ENCODE measurements at regions not wholly inside any gene's neighbourhood (a gene's known extent, or its start where the extent isn't known, plus 50 kb on each side); places are given as distances from the start of the nearest gene placed in this dataset.
A peak's percentile ranks its signal among the peaks of the same experiment; 100 is the strongest.

DNA sequence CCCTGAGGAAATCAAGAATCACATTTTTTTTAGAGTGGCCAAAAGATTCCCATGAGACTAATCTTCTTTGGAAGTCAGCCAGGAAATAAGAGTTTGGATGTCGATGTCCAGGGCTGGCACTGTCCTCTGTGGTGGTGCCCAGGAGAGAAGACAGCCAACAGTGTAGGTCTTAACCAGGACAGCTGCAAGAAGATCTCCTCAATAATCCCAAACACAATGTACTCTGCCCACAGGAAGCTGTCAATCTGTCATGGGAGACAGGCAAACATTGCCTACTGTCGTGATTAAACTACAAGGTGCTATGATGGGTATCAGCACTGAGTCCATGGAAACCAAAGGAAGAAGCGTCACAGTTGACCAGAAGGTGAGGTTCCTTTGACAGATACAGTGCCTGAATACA lies 174.1 kb downstream of the PIK3R1 start:
- no peak for ATAC-seq
- no peak overlapping the region for H3K4me3 Mint-ChIP-seq
- no peaks in the 10 kb centered on the region for H3K27me3 Mint-ChIP-seq
- H3K4me1 Mint-ChIP-seq = peaks cover 5% of the 10 kb centered on the region
- no peaks in the 10 kb centered on the region for H3K36me3 Mint-ChIP-seq
- H3K27ac Mint-ChIP-seq = no peak overlapping the region
- H3K9me3 Mint-ChIP-seq = peaks cover 4% of the 10 kb centered on the region

GRCh38 chr5:68392617-68393016 lies 177.1 kb downstream of the PIK3R1 start:
- Mint-ChIP-seq H3K9me3 (peaks cover 6% of the 10 kb centered on the region), H3K4me1 (peaks cover 5% of the 10 kb centered on the region), H3K27ac (no peak overlapping the region), H3K36me3 (no peaks in the 10 kb centered on the region), H3K27me3 (no peaks in the 10 kb centered on the region), H3K4me3 (no peak overlapping the region)
- ATAC-seq = no peak

GRCh38 chr5:68395302-68395701 lies 179.7 kb downstream of the PIK3R1 start:
- Mint-ChIP-seq H3K4me1 (peaks cover 5% of the 10 kb centered on the region), H3K4me3 (no peak overlapping the region), H3K36me3 (no peaks in the 10 kb centered on the region), H3K9me3 (peaks cover 6% of the 10 kb centered on the region), H3K27ac (no peak overlapping the region), H3K27me3 (no peaks in the 10 kb centered on the region)
- no peak for ATAC-seq

GRCh38 chr5:68395926-68396511 lies 180.5 kb downstream of the PIK3R1 start:
- H3K9me3 Mint-ChIP-seq = peaks cover 6% of the 10 kb centered on the region
- no peak overlapping the region for H3K4me3 Mint-ChIP-seq
- peaks cover 5% of the 10 kb centered on the region for H3K4me1 Mint-ChIP-seq
- H3K27me3 Mint-ChIP-seq = no peaks in the 10 kb centered on the region
- no peak overlapping the region for H3K27ac Mint-ChIP-seq
- ATAC-seq = no peak
- no peaks in the 10 kb centered on the region for H3K36me3 Mint-ChIP-seq

- Mint-ChIP-seq H3K9me3 (peaks cover 6% of the 10 kb centered on the region), H3K4me3 (no peak overlapping the region), H3K36me3 (no peaks in the 10 kb centered on the region), H3K27ac (no peak overlapping the region), H3K27me3 (no peaks in the 10 kb centered on the region), H3K4me1 (peaks cover 5% of the 10 kb centered on the region)
- no peak for ATAC-seq
Observed at GRCh38 chr5:68396722-68397121, 181.2 kb downstream of the PIK3R1 start.

DNA sequence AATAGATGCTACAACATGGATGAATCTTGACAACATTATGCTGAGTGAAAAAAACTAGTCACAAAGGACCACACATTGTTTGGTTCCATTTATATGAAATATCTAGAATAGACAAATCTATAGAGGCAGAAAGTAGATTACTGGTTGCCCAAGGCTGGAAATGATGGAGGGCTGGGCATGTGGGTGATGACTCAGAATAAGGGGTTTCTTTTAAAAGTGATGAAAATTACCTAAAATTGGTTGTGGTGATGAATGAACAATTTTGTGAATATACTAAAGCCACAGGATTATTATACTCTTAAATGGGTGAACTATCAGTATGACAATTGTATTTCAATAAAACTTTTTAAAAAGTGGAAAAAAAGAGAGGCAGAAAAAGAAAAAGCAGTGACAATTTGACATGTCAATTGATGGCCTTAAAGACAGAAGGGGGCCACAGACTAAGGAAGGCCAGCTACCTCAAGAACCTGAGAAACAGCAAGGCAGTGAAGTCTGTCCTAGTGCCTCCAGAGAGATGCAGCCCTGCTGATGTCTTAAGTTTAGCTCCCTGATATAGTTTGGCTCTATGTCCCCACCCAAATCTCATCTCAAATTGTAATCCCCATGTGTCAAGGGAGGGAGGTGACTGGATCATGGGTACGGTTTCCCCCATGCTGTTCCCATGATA lies 182.7 kb downstream of the PIK3R1 start:
- Mint-ChIP-seq H3K27me3 (no peaks in the 10 kb centered on the region), H3K9me3 (peaks cover 3% of the 10 kb centered on the region), H3K36me3 (no peaks in the 10 kb centered on the region), H3K4me1 (no peaks in the 10 kb centered on the region), H3K27ac (no peak overlapping the region), H3K4me3 (no peak overlapping the region)
- ATAC-seq = no peak

GRCh38 chr5:68403301-68403700 lies 187.7 kb downstream of the PIK3R1 start:
- H3K36me3 Mint-ChIP-seq = no peaks in the 10 kb centered on the region

GRCh38 chr5:68404246-68404645 lies 188.7 kb downstream of the PIK3R1 start:
- H3K9me3 Mint-ChIP-seq = no peaks in the 10 kb centered on the region
- H3K27ac Mint-ChIP-seq = no peak overlapping the region
- H3K4me3 Mint-ChIP-seq = no peak overlapping the region
- ATAC-seq = no peak
- no peaks in the 10 kb centered on the region for H3K36me3 Mint-ChIP-seq
- peaks cover 16% of the 10 kb centered on the region for H3K4me1 Mint-ChIP-seq
- no peaks in the 10 kb centered on the region for H3K27me3 Mint-ChIP-seq

More at GRCh38 chr5:68403301-68403700, 187.7 kb downstream of the PIK3R1 start:
- H3K27me3 Mint-ChIP-seq = no peaks in the 10 kb centered on the region
- H3K4me3 Mint-ChIP-seq = no peak overlapping the region
- H3K9me3 Mint-ChIP-seq = no peaks in the 10 kb centered on the region
- H3K27ac Mint-ChIP-seq = no peak overlapping the region
- peaks cover 16% of the 10 kb centered on the region for H3K4me1 Mint-ChIP-seq
- ATAC-seq = no peak

GRCh38 chr5:68405026-68405684 lies 189.6 kb downstream of the PIK3R1 start:
- H3K4me3 Mint-ChIP-seq = no peak overlapping the region
- H3K4me1 Mint-ChIP-seq = peaks cover 16% of the 10 kb centered on the region
- H3K27ac Mint-ChIP-seq = no peak overlapping the region
- ATAC-seq = no peak
- no peaks in the 10 kb centered on the region for H3K27me3 Mint-ChIP-seq
- H3K9me3 Mint-ChIP-seq = no peaks in the 10 kb centered on the region
- H3K36me3 Mint-ChIP-seq = no peaks in the 10 kb centered on the region

DNA sequence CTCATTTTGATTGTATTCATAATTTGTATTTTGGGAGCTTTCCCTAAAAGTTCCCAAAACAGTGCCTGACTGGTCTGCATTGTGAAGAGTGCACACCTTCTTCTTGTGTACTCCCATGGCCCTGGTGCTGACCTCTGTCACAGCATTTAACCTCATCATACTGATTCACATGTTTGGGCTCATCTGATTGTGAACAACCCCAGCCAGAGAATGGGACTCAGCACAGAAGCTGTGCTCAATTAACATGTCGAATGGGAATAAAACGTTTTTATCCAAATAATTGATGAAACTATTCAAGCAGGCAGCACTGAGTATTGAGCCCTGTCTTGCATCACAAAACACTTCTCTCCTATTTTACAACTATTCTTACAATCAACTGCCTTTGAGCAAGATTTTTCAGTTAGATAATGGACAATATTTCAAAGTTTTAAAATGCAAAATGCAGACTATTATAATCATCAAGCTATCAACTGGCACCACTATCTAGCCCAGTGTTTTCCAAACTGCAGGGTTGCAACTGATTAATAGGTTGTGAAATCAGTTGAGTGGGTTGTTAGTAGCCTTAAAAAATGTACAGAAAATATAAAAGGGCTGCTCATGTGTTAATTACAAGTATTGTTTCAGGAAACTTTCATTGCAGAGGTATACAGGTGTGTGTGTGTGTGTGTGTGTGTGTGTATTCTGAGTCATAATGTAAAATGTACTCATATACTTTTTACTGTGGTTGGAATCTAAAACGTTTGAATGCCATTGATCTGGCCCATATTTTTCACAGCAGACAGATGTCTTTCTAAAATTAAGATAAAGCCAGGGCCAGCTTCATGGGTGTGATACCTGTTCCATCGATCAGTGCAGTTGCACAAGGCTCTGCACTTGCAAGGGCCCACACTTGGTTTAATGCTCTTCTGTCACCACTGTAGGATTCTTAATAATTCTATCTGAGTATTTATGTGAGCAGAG lies 190.5 kb downstream of the PIK3R1 start:
- peak overlapping the region; percentile 68 for H3K27ac Mint-ChIP-seq
- no peak for ATAC-seq
- peaks cover 16% of the 10 kb centered on the region for H3K4me1 Mint-ChIP-seq
- no peaks in the 10 kb centered on the region for H3K9me3 Mint-ChIP-seq
- H3K27me3 Mint-ChIP-seq = no peaks in the 10 kb centered on the region
- H3K4me3 Mint-ChIP-seq = no peak overlapping the region
- H3K36me3 Mint-ChIP-seq = no peaks in the 10 kb centered on the region

GRCh38 chr5:68406767-68407241 lies 191.2 kb downstream of the PIK3R1 start:
- Mint-ChIP-seq H3K36me3 (no peaks in the 10 kb centered on the region), H3K27me3 (no peaks in the 10 kb centered on the region), H3K4me3 (no peak overlapping the region), H3K27ac (peak overlapping the region; percentile 68), H3K9me3 (no peaks in the 10 kb centered on the region), H3K4me1 (peaks cover 16% of the 10 kb centered on the region)
- ATAC-seq = peak; percentile 83

GRCh38 chr5:68407311-68408239 lies 192.0 kb downstream of the PIK3R1 start:
- Mint-ChIP-seq H3K9me3 (no peaks in the 10 kb centered on the region), H3K36me3 (no peaks in the 10 kb centered on the region), H3K4me1 (peaks cover 16% of the 10 kb centered on the region), H3K27me3 (peaks cover 3% of the 10 kb centered on the region), H3K4me3 (no peak overlapping the region), H3K27ac (peak overlapping the region; percentile 68)
- no peak for ATAC-seq

DNA sequence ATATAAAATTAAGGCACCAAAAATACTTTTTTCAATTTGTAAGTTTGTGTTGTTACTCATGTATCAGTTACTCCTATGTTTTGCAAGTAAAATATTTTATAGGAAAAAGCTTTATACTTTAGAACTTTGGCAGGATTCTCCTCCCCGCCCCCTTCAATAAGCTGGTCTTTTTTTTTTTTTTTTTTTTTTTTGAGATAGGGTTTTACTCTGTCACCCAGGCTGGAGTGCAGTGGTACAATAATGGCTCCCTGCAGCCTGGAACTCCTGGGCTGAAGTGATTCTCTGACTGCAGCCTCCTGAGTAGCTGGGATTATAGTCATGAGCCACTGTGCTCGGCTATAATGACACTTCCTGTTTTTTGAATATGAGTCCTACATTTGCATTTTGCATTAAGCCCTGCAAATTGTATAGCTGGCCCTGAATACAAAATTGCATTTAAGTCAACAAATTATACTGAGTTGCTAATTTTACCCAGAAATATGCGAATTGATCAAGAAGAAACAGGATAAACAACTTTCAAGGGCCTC lies 192.9 kb downstream of the PIK3R1 start:
- no peak for ATAC-seq
- H3K9me3 Mint-ChIP-seq = no peaks in the 10 kb centered on the region
- peaks cover 9% of the 10 kb centered on the region for H3K27me3 Mint-ChIP-seq
- peaks cover 16% of the 10 kb centered on the region for H3K4me1 Mint-ChIP-seq
- H3K27ac Mint-ChIP-seq = no peak overlapping the region
- no peaks in the 10 kb centered on the region for H3K36me3 Mint-ChIP-seq
- no peak overlapping the region for H3K4me3 Mint-ChIP-seq

GRCh38 chr5:68409259-68409658 lies 193.7 kb downstream of the PIK3R1 start:
- Mint-ChIP-seq H3K36me3 (no peaks in the 10 kb centered on the region), H3K27ac (no peak overlapping the region), H3K4me3 (no peak overlapping the region), H3K27me3 (peaks cover 9% of the 10 kb centered on the region), H3K9me3 (no peaks in the 10 kb centered on the region), H3K4me1 (peaks cover 16% of the 10 kb centered on the region)
- no peak for ATAC-seq

Data from stimulated activated memory B cell treated with anti-CD40 and anti-IgM and Interleukin-4, amounts not matched to agents 10 μg/mL and 1 μg/mL and 100 μg/mL, for 72 hours (primary cell).